Stomach (tissue), 8 donors: ENCODE measurements at regions not wholly inside any gene's neighbourhood (a gene's known extent, or its start where the extent isn't known, plus 50 kb on each side); places are given as distances from the start of the nearest gene placed in this dataset.

Experiments used
- DNase-seq, 2 donors: peaks; one replicate each; pipeline versions ENCODE4 v3.0.0 to v3.0.0-alpha.2; 2013 to 2019
- H3K27ac ChIP-seq, 5 donors: fragments of 200-600 bp in 4 of 5; sonication (generic) in 4 of 5; one replicate each; pipeline ENCODE4 v1.5.1; 2013 to 2019; ENCODE audit warnings: mild to moderate bottlenecking in 1 of 5, moderate library complexity in 1 of 5
- H3K27me3 ChIP-seq, 3 donors: fragments of 200-600 bp; sonication (generic); one replicate each; pipeline ENCODE4 v1.5.1; 2017 to 2019; ENCODE audit warnings: mixed run types in 1 of 3
- H3K36me3 ChIP-seq, 4 donors: fragments of 200-600 bp; sonication (generic); 1 replicate in 3 of 4; 2 replicates in 1 of 4; pipeline ENCODE4 v1.5.1; 2016 to 2019
- H3K4me1 ChIP-seq, 4 donors: fragments of 200-600 bp; sonication (generic); one replicate each; pipeline ENCODE4 v1.5.1; 2016 to 2019
- H3K4me3 ChIP-seq, 4 donors: fragments of 200-600 bp; sonication (generic) in 3 of 4; one replicate each; pipeline ENCODE4 v1.5.1; 2016 to 2019; ENCODE audit warnings: mild to moderate bottlenecking in 1 of 4
- H3K9me3 ChIP-seq, 4 donors: fragments of 200-600 bp; sonication (generic); one replicate each; pipeline ENCODE4 v1.5.1; 2016 to 2019
- EP300 ChIP-seq: sonication (generic); formaldehyde crosslinking; IDR thresholded peaks from one replicate; pipeline ENCODE4 v1.6.1; 2017; ENCODE audit warnings: antibody characterized with exemption
- POLR2A ChIP-seq, 4 donors: fragments of 450-650 bp; IDR thresholded peaks; one replicate each; pipeline ENCODE4 v1.6.1; 2016; ENCODE audit warnings: antibody characterized with exemption in 4 of 4, control low read depth in 2 of 4, mild to moderate bottlenecking in 1 of 4, moderate library complexity in 1 of 4
- POLR2AphosphoS5 ChIP-seq, 3 donors: sonication (generic); formaldehyde crosslinking; IDR thresholded peaks; one replicate each; pipeline ENCODE4 v1.6.1; 2016; ENCODE audit warnings: antibody characterized with exemption in 3 of 3
- WGBS, 5 donors: extraction: QIAGEN DNeasy Blood & Tissue Kit in 3 of 5; methylation state at CpG; one replicate each; pipeline versions ENCODE4 v1.1.5 to v1.1.7; 2013 to 2018; 5-methylcytosine and 5-hydroxymethylcytosine counted together
- intact Hi-C: fragments of 100-400 bp; cut with DNase I; formaldehyde crosslinking; loops from one replicate; pipeline ENCODE4 v1.15.1; 2023; ENCODE audit warnings: low total_unique reads
- TF ChIP-seq, protein P1 (sequence below), 7 experiments: fragments of 450-650 bp in 4 of 7; fragments of 200-600 bp in 3 of 7; sonication (generic) in 3 of 7; IDR thresholded peaks; one replicate each; pipeline ENCODE4 v1.5.1; 2016 to 2019; ENCODE audit warnings: antibody characterized with exemption in 7 of 7, control low read depth in 2 of 7, mild to moderate bottlenecking in 1 of 7
- donor health status: healthy with polysubstance abuse.
- donor health status: Bipolar disorder and iron deficiency.
- donor health status: healthy.

DNA sequence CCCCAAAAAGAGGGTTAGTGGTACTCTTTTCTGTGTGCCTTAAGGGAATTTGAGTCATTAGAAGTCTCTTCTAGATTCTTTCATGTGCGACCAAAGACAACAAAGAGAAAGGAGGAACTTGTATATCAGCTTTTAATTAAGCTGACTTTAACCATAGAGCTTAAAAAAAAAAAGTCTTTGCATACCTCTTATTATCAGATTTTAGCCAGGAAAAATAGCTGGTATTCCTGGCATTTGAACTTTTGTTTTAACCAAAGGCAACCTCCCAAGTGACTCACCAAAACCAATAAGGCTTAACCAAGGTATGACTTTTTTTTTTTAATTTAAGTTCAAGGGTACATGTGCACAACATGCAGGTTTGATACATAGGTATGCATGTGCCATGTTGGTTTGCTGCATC, 375.0 kb downstream of the CDC5L start:
- 64 to 86% (median 74%) methylated on average over 1 of the region's 1 CpG for WGBS, 5 donors
- Histone ChIP-seq H3K9me3 (peaks cover 12 to 45% (median 30%) of the 10 kb centered on the region in 4 donors), H3K36me3 (no peaks in the 10 kb centered on the region), H3K4me1 (no peaks in the 10 kb centered on the region), H3K27me3 (no peaks in the 10 kb centered on the region), H3K4me3 (no peak overlapping the region), H3K27ac (no peak overlapping the region)
- intact Hi-C loops = no loop called here
- DNase-seq = no peak
- TF ChIP-seq POLR2AphosphoS5 (IDR thresholded peaks at IDR 0.05) (no peak), POLR2A (IDR thresholded peaks at IDR 0.05) (no peak), EP300 (no peak)
- TF ChIP-seq, protein P1, sequence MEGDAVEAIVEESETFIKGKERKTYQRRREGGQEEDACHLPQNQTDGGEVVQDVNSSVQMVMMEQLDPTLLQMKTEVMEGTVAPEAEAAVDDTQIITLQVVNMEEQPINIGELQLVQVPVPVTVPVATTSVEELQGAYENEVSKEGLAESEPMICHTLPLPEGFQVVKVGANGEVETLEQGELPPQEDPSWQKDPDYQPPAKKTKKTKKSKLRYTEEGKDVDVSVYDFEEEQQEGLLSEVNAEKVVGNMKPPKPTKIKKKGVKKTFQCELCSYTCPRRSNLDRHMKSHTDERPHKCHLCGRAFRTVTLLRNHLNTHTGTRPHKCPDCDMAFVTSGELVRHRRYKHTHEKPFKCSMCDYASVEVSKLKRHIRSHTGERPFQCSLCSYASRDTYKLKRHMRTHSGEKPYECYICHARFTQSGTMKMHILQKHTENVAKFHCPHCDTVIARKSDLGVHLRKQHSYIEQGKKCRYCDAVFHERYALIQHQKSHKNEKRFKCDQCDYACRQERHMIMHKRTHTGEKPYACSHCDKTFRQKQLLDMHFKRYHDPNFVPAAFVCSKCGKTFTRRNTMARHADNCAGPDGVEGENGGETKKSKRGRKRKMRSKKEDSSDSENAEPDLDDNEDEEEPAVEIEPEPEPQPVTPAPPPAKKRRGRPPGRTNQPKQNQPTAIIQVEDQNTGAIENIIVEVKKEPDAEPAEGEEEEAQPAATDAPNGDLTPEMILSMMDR (IDR thresholded peaks at IDR 0.05) = no peak

DNA sequence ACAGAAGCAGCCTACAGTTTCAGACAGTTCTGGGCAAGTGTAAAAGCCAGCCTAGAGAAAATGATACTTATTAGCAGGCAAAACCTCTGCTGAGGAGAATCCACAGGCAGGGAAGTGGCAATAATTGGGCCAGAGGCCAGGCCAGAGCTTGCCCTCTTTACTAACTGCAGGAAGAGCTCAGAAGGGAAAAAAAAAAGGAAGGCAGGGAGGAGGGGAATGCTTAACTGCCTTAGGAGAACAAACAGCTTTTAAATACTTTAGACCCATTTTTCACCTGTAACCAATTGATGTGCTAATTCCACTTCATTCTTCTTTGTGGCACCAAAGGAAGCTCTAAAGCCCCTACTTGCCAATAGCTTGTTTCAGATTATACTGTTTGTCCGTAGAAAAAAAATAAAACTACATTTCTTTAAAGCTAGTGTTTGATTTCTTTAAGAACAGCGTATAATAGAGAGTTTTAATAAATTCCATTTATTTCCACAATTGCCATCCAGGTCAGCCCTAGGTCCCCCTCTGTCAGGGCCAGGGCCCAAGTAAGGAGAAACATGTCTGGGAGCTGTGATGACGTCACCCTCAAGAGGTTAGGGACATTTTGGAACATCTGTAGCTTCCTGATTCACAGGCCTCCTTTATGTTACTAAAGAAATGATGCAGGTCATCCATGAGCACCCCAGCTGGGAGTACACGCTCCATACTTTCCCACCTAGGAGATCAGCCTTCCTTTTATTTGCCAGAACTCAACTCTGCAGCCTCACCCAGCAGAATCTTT, 384.3 kb downstream of the CDC5L start:
- intact Hi-C loops = no loop called here
- WGBS, 5 donors = 71 to 85% (median 78%) methylated on average over 4 of the region's 4 CpGs
- Histone ChIP-seq H3K27me3 (no peaks in the 10 kb centered on the region), H3K4me1 (no peaks in the 10 kb centered on the region), H3K27ac (no peak overlapping the region), H3K4me3 (no peak overlapping the region), H3K9me3 (peaks cover 0 to 7% (median 3%) of the 10 kb centered on the region in 4 donors), H3K36me3 (no peaks in the 10 kb centered on the region)
- peak in 1 of 2 donors; percentile 16 for DNase-seq
- TF ChIP-seq EP300 (no peak), POLR2AphosphoS5 (IDR thresholded peaks at IDR 0.05) (no peak), POLR2A (IDR thresholded peaks at IDR 0.05) (no peak)
- TF ChIP-seq, protein P1 (IDR thresholded peaks at IDR 0.05) = no peak

DNA sequence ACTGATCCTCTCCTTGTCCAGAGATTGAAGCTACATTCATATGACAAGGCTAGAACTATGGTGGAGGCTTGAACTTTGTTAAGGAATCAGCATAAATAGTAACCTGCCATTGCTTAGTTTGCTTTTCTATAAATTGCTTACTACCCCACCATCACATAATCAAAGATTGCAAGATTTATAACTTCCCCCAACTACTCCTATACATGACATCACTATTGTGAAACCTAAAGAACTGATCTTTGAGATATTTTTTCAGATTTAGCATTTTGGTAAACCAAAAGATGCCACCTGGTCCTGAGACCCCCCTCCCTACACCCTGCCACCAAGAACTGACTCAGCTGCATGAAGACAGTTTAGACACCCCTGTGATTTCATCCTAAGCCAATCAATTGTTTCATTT, 385.3 kb downstream of the CDC5L start:
- no peak for TF ChIP-seq POLR2A (IDR thresholded peaks at IDR 0.05)

DNA sequence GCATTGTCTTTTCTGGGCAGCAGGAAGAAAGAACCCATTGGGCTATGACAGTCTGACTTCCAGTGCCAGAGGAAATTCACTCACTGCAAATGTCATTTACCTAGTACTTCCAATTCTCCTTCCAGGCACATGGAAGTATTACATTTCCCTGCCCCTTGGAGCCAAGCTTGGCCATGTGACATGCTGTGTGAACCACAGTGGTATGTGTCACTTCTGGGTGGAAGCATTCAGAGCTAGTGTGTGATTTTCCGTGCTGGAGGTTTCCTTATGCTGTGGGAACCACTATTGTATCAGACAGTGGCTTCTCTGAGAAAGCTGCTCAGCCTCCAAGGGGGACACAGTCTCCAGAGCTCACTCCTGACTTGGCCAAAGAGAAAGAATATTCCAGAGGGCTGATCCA, 387.6 kb downstream of the CDC5L start:
- intact Hi-C loops = no loop called here
- no peaks in the 10 kb centered on the region for H3K27me3 ChIP-seq
- H3K9me3 ChIP-seq = peaks cover 0 to 2% (median 1%) of the 10 kb centered on the region in 4 donors
- TF ChIP-seq, protein P1 (IDR thresholded peaks at IDR 0.05) = no peak
- H3K4me3 ChIP-seq = no peak overlapping the region
- no peaks in the 10 kb centered on the region for H3K4me1 ChIP-seq
- H3K36me3 ChIP-seq = no peaks in the 10 kb centered on the region
- no peak overlapping the region for H3K27ac ChIP-seq
- WGBS, 5 donors = 71 to 88% (median 76%) methylated on average over 1 of the region's 1 CpG
- DNase-seq = no peak

More for the DNA sequence above, 385.3 kb downstream of the CDC5L start:
- DNase-seq = no peak
- intact Hi-C loops = no loop called here
- no peak overlapping the region for H3K4me3 ChIP-seq
- no peaks in the 10 kb centered on the region for H3K4me1 ChIP-seq
- H3K9me3 ChIP-seq = peaks cover 0 to 7% (median 3%) of the 10 kb centered on the region in 4 donors
- no peaks in the 10 kb centered on the region for H3K36me3 ChIP-seq
- H3K27me3 ChIP-seq = no peaks in the 10 kb centered on the region
- H3K27ac ChIP-seq = no peak overlapping the region

DNA sequence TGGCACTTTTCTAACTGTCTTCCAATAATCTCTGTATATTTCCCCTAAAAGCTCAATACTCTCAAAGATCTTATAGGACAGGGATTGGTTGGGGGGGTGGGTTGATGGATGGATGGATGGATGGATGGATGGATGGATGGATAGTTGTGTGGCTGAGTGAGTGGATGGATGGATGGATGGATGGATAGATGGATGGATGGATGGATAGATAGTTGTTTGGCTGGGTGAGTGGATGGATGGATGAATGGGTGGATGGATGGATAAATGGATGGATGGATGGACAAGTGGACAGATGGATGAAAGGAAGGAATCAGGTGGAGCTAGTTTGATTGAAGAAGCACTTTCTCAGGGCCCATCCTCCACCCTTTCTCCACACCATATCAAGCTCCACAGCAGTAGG, 388.8 kb downstream of the CDC5L start:
- no peak for TF ChIP-seq POLR2AphosphoS5 (IDR thresholded peaks at IDR 0.05)
- no peak for TF ChIP-seq POLR2A (IDR thresholded peaks at IDR 0.05)
- TF ChIP-seq EP300 = no peak
- TF ChIP-seq, protein P1 (IDR thresholded peaks at IDR 0.05) = no peak
- H3K36me3 ChIP-seq = no peaks in the 10 kb centered on the region
- no peak for DNase-seq
- no peaks in the 10 kb centered on the region for H3K4me1 ChIP-seq
- no peaks in the 10 kb centered on the region for H3K27me3 ChIP-seq
- no peak overlapping the region for H3K4me3 ChIP-seq
- H3K9me3 ChIP-seq = no peaks in the 10 kb centered on the region
- intact Hi-C loops = no loop called here
- no peak overlapping the region for H3K27ac ChIP-seq
